DND-41 (cell line): ENCODE measurements at regions not wholly inside any gene's neighbourhood (a gene's known extent, or its start where the extent isn't known, plus 50 kb on each side); places are given as distances from the start of the nearest gene placed in this dataset.

ENCODE experiments used
- CTCF ChIP-seq: IDR thresholded peaks from 2 replicates; pipeline ENCODE4 v1.5.1; 2012; ENCODE audit warnings: borderline replicate concordance, low read length, moderate library complexity, mild to moderate bottlenecking; ENCODE audit not compliant: poor library complexity, severe bottlenecking; ENCODE audit errors: extremely low read depth
- EZH2 ChIP-seq: IDR thresholded peaks from 3 replicates; pipeline ENCODE4 v1.6.1; 2012; ENCODE audit warnings: borderline replicate concordance, low read depth, mild to moderate bottlenecking, moderate library complexity, low read length, inconsistent platforms; ENCODE audit not compliant: severe bottlenecking

DNA sequence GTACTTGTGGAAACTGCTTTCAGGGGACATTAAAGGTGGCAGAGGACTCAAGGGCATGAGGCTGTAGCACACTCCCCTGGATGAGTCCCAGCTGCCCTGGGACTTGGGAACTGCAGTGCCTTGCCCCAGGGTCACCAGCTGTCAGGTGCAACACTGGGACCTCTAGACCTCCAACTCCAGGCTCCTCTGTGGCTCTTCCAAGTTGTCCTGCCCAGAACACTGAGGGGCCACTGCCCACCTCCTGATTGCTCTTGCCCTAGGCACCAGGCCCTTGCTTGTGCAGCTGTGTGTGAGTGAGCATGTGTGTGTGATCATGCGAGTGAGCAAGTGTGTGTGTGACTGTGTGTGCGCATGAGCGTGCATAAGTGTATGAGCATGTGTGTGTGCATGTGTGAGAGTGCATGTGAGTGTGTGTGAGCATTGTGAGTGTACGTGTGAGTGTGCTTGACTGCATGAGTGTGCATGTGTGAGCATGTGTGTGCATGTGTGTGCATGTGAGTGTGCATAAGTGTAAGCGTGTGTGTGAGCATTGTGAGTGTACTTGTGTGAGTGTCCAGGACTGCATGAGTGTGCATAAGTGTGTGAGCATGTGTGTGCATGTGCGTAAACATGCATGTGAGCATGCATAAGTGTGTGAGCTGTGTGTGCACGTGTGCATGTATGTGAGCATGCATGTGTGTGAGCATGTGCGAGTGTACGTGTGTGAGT lies 301.5 kb downstream of the NDUFA10 start:
- TF ChIP-seq CTCF (no peak), EZH2 (no peak)
